WTC11 (cell line): ENCODE measurements at regions not wholly inside any gene's neighbourhood (a gene's known extent, or its start where the extent isn't known, plus 50 kb on each side); places are given as distances from the start of the nearest gene placed in this dataset.
"Not testable (repeated sequence)": the region's sequence is repeated elsewhere in the genome, so short reads cannot be mapped to it uniquely, and the experiment has no call there.

ENCODE experiments used
- ATAC-seq: fragments of 200-7000 bp; cut with Tn5 transposase; 2 replicates; pipeline ENCODE4 v1.10.0; 2021; ENCODE audit warnings: mild to moderate bottlenecking, moderate library complexity
- CTCF ChIA-PET: fragments of 300-600 bp; sonication (Branson Sonifier 250); formaldehyde crosslinking; loops from one replicate; lab custom pipeline; 2021; ENCODE audit warnings: antibody characterized with exemption; lab: Charles Lee
- POLR2A ChIA-PET: fragments of 350-600 bp; sonication (Branson Sonifier 250); formaldehyde crosslinking; loops from one replicate; lab custom pipeline; 2021; ENCODE audit warnings: antibody characterized with exemption; lab: Charles Lee
- DNase-seq: peaks from one replicate; pipeline ENCODE4 v3.0.0; 2021; ENCODE audit warnings: low spot score
- H3K27ac Mint-ChIP-seq: 2 replicates; pipeline ENCODE4 v1.8.0; 2021; ENCODE audit warnings: mixed read lengths
- H3K27me3 Mint-ChIP-seq: 2 replicates; pipeline ENCODE4 v1.8.0; 2021; ENCODE audit warnings: low read depth, mild to moderate bottlenecking, moderate library complexity, mixed read lengths
- H3K36me3 Mint-ChIP-seq: 2 replicates; pipeline ENCODE4 v1.8.0; 2021; ENCODE audit warnings: mixed read lengths
- H3K4me1 Mint-ChIP-seq: 2 replicates; pipeline ENCODE4 v1.8.0; 2022; ENCODE audit warnings: mixed read lengths
- H3K4me3 Mint-ChIP-seq: 2 replicates; pipeline ENCODE4 v1.8.0; 2021; ENCODE audit warnings: mild to moderate bottlenecking, moderate library complexity, mixed read lengths
- H3K9me3 Mint-ChIP-seq: 2 replicates; pipeline ENCODE4 v1.8.0; 2021; ENCODE audit warnings: mixed read lengths
- ATF1 ChIP-seq: sonication (generic); formaldehyde crosslinking; IDR thresholded peaks from 2 replicates; pipeline ENCODE4 v1.8.1; 2023; ENCODE audit warnings: mild to moderate bottlenecking, moderate library complexity, missing genetic modification reagents
- ATF3 ChIP-seq: sonication (generic); formaldehyde crosslinking; conservative IDR thresholded peaks from 2 replicates; pipeline ENCODE4 v1.8.1; 2022; ENCODE audit warnings: mild to moderate bottlenecking, missing genetic modification reagents
- ATF6 ChIP-seq: sonication (generic); formaldehyde crosslinking; IDR thresholded peaks from 2 replicates; pipeline ENCODE4 v1.8.1; 2023; ENCODE audit warnings: mild to moderate bottlenecking, missing genetic modification reagents
- FOXP4 ChIP-seq: sonication (generic); formaldehyde crosslinking; IDR thresholded peaks from 2 replicates; pipeline ENCODE4 v1.8.0; 2022; ENCODE audit warnings: mild to moderate bottlenecking, missing genetic modification reagents
- GRHL2 ChIP-seq: fragments of 250-450 bp; sonication (Bioruptor Pico); IDR thresholded peaks from 2 replicates; pipeline ENCODE4 v1.8.0; 2022; ENCODE audit warnings: mild to moderate bottlenecking, moderate library complexity; ENCODE audit not compliant: insufficient replicate concordance, severe bottlenecking
- GTF2I ChIP-seq: fragments of 250-450 bp; sonication (Bioruptor Pico); conservative IDR thresholded peaks from 2 replicates; pipeline ENCODE4 v1.4.0; 2021; ENCODE audit warnings: mild to moderate bottlenecking
- OVOL2 ChIP-seq: fragments of 250-450 bp; sonication (Bioruptor Pico); IDR thresholded peaks from 2 replicates; pipeline ENCODE4 v1.9.0; 2021; ENCODE audit warnings: mild to moderate bottlenecking, borderline replicate concordance
- PRRX2 ChIP-seq: fragments of 250-450 bp; sonication (Bioruptor Pico); IDR thresholded peaks from 2 replicates; pipeline ENCODE4 v1.8.0; 2021; ENCODE audit warnings: mild to moderate bottlenecking
- SMAD4 ChIP-seq: sonication (generic); formaldehyde crosslinking; IDR thresholded peaks from 2 replicates; pipeline ENCODE4 v1.8.0; 2022; ENCODE audit warnings: mild to moderate bottlenecking, missing genetic modification reagents
- SOX15 ChIP-seq: fragments of 250-450 bp; sonication (Bioruptor Pico); IDR thresholded peaks from 2 replicates; pipeline ENCODE4 v1.9.0; 2021; ENCODE audit warnings: mild to moderate bottlenecking
- TP53 ChIP-seq: sonication (generic); formaldehyde crosslinking; IDR thresholded peaks from 2 replicates; pipeline ENCODE4 v1.8.1; 2023; ENCODE audit warnings: mild to moderate bottlenecking, missing genetic modification reagents
- ZBTB21 ChIP-seq: sonication (generic); formaldehyde crosslinking; IDR thresholded peaks from 2 replicates; pipeline ENCODE4 v1.8.1; 2023; ENCODE audit warnings: mild to moderate bottlenecking, missing genetic modification reagents, borderline replicate concordance
- ZNF281 ChIP-seq: sonication (generic); formaldehyde crosslinking; IDR thresholded peaks from 2 replicates; pipeline ENCODE4 v1.8.0; 2023; ENCODE audit warnings: mild to moderate bottlenecking, missing genetic modification reagents
- ZNF425 ChIP-seq: fragments of 250-450 bp; sonication (Bioruptor Pico); conservative IDR thresholded peaks from 2 replicates; pipeline ENCODE4 v1.9.0; 2021; ENCODE audit warnings: mild to moderate bottlenecking
- TF ChIP-seq, protein P1 (sequence below): sonication (generic); formaldehyde crosslinking; IDR thresholded peaks from 2 replicates; pipeline ENCODE4 v1.8.1; 2023; ENCODE audit warnings: mild to moderate bottlenecking, missing genetic modification reagents

DNA sequence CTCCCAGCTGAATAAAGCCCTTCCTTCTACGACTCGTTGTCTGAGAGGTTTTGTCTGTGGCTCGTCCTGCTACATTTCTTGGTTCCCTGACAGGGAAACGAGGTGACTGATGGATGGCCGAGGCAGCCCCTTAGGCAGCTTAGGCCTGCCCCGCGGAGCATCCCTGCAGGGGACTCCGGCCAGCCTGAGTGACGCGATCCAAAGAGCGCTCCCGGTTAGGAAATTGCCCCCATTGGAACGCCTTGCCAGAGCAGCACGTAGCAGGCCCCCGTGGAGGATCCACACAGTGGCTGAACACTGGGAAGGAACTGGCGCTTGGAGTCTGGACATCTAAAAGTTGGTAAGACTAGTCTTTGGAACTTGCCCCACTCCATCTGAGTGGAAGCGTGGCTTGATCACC lies 296.8 kb upstream of the SGCG start:
- ATAC-seq (no peak), DNase-seq (peak; percentile 20)
- ChIA-PET CTCF (interaction anchor here (0.6 kb wide), 1 partner anchor 29 kb away, joined by 3 read pairs; no protein-coding TSS in a partner anchor), POLR2A (no interaction called here)
- H3K27me3 Mint-ChIP-seq, result no peaks in the 10 kb centered on the region
- peak overlapping the region; percentile 92 for H3K27ac Mint-ChIP-seq
- no peak overlapping the region for H3K4me3 Mint-ChIP-seq
- H3K9me3 Mint-ChIP-seq, result peaks cover 13% of the 10 kb centered on the region
- H3K36me3 Mint-ChIP-seq, result peaks cover 12% of the 10 kb centered on the region
- TF ChIP-seq ATF6 (0 out of 2 replicates have a peak, but pooled peaks have one; percentile 20), SMAD4 (CRISPR knock-in tag) (no peak), SOX15 (CRISPR knock-in tag) (no peak), TP53 (CRISPR knock-in tag) (no peak), GRHL2 (CRISPR knock-in tag) (no peak)
- TF ChIP-seq, protein P1, sequence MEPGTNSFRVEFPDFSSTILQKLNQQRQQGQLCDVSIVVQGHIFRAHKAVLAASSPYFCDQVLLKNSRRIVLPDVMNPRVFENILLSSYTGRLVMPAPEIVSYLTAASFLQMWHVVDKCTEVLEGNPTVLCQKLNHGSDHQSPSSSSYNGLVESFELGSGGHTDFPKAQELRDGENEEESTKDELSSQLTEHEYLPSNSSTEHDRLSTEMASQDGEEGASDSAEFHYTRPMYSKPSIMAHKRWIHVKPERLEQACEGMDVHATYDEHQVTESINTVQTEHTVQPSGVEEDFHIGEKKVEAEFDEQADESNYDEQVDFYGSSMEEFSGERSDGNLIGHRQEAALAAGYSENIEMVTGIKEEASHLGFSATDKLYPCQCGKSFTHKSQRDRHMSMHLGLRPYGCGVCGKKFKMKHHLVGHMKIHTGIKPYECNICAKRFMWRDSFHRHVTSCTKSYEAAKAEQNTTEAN (CRISPR knock-in tag), result no peak
- TF ChIP-seq, all 79 proteins: peak for 1
- peaks cover 67% of the 10 kb centered on the region for H3K4me1 Mint-ChIP-seq

GRCh38 chr13:22886061-22886460 lies 294.7 kb upstream of the SGCG start:
- Mint-ChIP-seq H3K36me3 (peaks cover 23% of the 10 kb centered on the region), H3K9me3 (peaks cover 21% of the 10 kb centered on the region), H3K4me1 (peaks cover 52% of the 10 kb centered on the region)
- POLR2A ChIA-PET, H3K4me3 Mint-ChIP-seq, ATAC-seq, H3K27me3 Mint-ChIP-seq, CTCF ChIA-PET, DNase-seq, H3K27ac Mint-ChIP-seq: not testable (repeated sequence)

DNA sequence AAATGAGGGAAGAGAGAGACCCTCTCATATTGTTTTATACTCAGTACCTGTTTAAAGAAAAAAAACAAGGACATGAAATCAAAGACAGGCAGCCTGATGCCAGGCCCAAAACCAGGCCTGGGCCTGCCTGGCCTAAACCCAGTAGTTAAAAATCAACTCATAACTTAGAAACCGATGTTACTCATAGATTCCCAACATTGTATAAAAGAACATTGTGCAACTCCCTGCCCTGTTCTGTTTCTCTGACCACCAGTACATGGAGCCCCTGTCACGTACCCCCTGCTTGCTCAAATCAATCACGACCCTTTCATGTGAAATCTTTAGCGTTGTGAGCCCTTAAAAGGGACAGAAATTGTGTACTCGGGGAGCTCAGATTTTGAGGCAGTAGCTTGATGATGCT lies 291.4 kb upstream of the SGCG start:
- H3K27me3 Mint-ChIP-seq, ATAC-seq, CTCF ChIA-PET, H3K27ac Mint-ChIP-seq, H3K4me3 Mint-ChIP-seq, DNase-seq, POLR2A ChIA-PET: not testable (repeated sequence)
- peaks cover 39% of the 10 kb centered on the region for H3K4me1 Mint-ChIP-seq
- peaks cover 41% of the 10 kb centered on the region for H3K36me3 Mint-ChIP-seq
- H3K9me3 Mint-ChIP-seq, result peaks cover 38% of the 10 kb centered on the region

GRCh38 chr13:22893204-22893603 lies 287.6 kb upstream of the SGCG start:
- ATAC-seq (no peak), DNase-seq (no peak)
- Mint-ChIP-seq H3K4me1 (peaks cover 38% of the 10 kb centered on the region), H3K4me3 (no peak overlapping the region), H3K36me3 (peaks cover 39% of the 10 kb centered on the region), H3K27me3 (no peaks in the 10 kb centered on the region; the same call in 1 of the 2 replicates), H3K27ac (no peak overlapping the region), H3K9me3 (peaks cover 37% of the 10 kb centered on the region)
- ChIA-PET POLR2A (no interaction called here), CTCF (no interaction called here)
- TF ChIP-seq PRRX2 (CRISPR knock-in tag) (no peak), ZNF425 (no peak), ZBTB21 (no peak), ATF1 (no peak), GTF2I (CRISPR knock-in tag) (no peak), FOXP4 (no peak), ZNF281 (CRISPR knock-in tag) (no peak), ATF6 (no peak), OVOL2 (CRISPR knock-in tag) (no peak), ATF3 (CRISPR knock-in tag) (no peak)
